ENCODE measurements at regions not wholly inside any gene's neighbourhood (a gene's known extent, or its start where the extent isn't known, plus 50 kb on each side); places are given as distances from the start of the nearest gene placed in this dataset.

DNA sequence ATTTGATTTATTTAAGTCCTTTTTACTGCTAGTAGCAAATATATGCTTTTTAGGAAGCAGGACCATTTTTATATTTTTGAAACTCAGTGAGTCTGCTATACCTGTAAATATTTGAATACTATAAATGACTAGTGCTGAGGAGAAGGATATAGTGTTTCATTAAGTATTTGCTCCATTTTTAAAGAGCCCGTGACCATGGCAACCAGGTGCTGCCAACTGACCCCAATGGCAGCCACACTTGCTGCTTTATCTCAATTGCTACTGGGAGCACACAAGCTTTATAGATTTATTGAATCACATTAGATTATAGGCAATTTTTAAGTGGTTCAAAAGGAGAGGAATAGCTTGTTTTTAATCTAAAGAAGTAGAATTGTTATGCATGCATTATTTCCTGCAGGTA is 142.0 kb downstream of the SCG2 start:
- Histone ChIP-seq H3K9ac (ENCODE audit: insufficient read depth, low read length) (no peak overlapping the region), H3K27ac (ENCODE audit: insufficient read depth, low read length) (no peak overlapping the region)

DNA sequence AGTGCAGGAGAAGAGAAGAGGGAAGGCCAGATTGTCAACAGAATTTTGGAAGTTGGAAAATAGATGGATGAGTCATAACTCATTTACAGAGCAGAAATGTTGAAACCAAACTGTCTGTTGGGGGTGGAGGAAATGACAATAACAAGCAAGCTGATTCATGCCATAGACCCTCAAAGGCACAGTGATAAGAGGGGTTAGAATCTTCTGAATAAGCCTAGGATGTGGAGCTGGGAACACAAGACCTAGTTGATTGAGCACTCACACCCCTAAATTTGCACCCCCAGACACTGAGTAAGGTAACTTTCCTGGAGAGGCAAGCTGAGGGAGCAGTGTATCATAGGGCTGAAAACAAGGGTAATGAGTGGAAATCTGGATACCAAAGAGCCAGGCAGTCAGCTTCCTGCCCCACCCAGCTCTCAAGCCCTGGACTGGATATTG is 141.4 kb downstream of the SCG2 start:
- peak; percentile 64 to 76 for DNase-seq (ENCODE audit: low read depth in 2 of 2)
- H2AFZ ChIP-seq (ENCODE audit: low read length) = peak overlapping the region; percentile 53
- no peak for TF ChIP-seq EZH2 (IDR thresholded peaks at IDR 0.05; ENCODE audit: low read length, missing control alignments)
- TF ChIP-seq, protein P1, sequence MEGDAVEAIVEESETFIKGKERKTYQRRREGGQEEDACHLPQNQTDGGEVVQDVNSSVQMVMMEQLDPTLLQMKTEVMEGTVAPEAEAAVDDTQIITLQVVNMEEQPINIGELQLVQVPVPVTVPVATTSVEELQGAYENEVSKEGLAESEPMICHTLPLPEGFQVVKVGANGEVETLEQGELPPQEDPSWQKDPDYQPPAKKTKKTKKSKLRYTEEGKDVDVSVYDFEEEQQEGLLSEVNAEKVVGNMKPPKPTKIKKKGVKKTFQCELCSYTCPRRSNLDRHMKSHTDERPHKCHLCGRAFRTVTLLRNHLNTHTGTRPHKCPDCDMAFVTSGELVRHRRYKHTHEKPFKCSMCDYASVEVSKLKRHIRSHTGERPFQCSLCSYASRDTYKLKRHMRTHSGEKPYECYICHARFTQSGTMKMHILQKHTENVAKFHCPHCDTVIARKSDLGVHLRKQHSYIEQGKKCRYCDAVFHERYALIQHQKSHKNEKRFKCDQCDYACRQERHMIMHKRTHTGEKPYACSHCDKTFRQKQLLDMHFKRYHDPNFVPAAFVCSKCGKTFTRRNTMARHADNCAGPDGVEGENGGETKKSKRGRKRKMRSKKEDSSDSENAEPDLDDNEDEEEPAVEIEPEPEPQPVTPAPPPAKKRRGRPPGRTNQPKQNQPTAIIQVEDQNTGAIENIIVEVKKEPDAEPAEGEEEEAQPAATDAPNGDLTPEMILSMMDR (conservative IDR thresholded peaks at IDR 0.05 in 1 of 2, IDR thresholded peaks at IDR 0.05 in 1 of 2; ENCODE audit: low read depth in 1 of 2, low read length in 2 of 2) = no peak
- H3K36me3 ChIP-seq (ENCODE audit: control insufficient read depth, insufficient read depth, low read length) = no peaks in the 10 kb centered on the region
- no peak overlapping the region for H3K9ac ChIP-seq (ENCODE audit: insufficient read depth, low read length)
- H3K9me3 ChIP-seq (ENCODE audit: control insufficient read depth, insufficient read depth, low read depth, low read length) = no peaks in the 10 kb centered on the region
- H3K27me3 ChIP-seq (ENCODE audit: control insufficient read depth, insufficient read depth, low read length) = no peaks in the 10 kb centered on the region
- no peaks in the 10 kb centered on the region for H4K20me1 ChIP-seq (ENCODE audit: control insufficient read depth, extremely low read depth, insufficient read depth, low read length)
- H3K79me2 ChIP-seq (ENCODE audit: control insufficient read depth, insufficient read depth, low read length) = no peaks in the 10 kb centered on the region
- H3K4me1 ChIP-seq (ENCODE audit: control insufficient read depth, extremely low read depth, insufficient read depth, low read length) = peaks cover 5% of the 10 kb centered on the region
- H3K4me2 ChIP-seq (ENCODE audit: extremely low read depth, insufficient read depth, low read length) = peak overlapping the region; percentile 71
- peak overlapping the region in 1 of 4 experiments; percentile 14 for H3K4me3 ChIP-seq (replicated peaks in 1 of 4; ENCODE audit: control extremely low read depth in 1 of 4, insufficient read depth in 1 of 4, low read depth in 3 of 4, low read length in 4 of 4)
- H3K27ac ChIP-seq (ENCODE audit: insufficient read depth, low read length) = peak overlapping the region; percentile 51

More for the DNA sequence above, 142.0 kb downstream of the SCG2 start:
- Histone ChIP-seq H3K4me3 (replicated peaks in 1 of 4; ENCODE audit: control extremely low read depth in 1 of 4, insufficient read depth in 1 of 4, low read depth in 3 of 4, low read length in 4 of 4) (no peak overlapping the region), H3K27me3 (ENCODE audit: control insufficient read depth, insufficient read depth, low read length) (no peaks in the 10 kb centered on the region), H3K9me3 (ENCODE audit: control insufficient read depth, insufficient read depth, low read depth, low read length) (no peaks in the 10 kb centered on the region), H4K20me1 (ENCODE audit: control insufficient read depth, extremely low read depth, insufficient read depth, low read length) (no peaks in the 10 kb centered on the region), H3K4me2 (ENCODE audit: extremely low read depth, insufficient read depth, low read length) (no peak overlapping the region), H3K4me1 (ENCODE audit: control insufficient read depth, extremely low read depth, insufficient read depth, low read length) (peaks cover 5% of the 10 kb centered on the region), H3K36me3 (ENCODE audit: control insufficient read depth, insufficient read depth, low read length) (no peaks in the 10 kb centered on the region), H2AFZ (ENCODE audit: low read length) (no peak overlapping the region), H3K79me2 (ENCODE audit: control insufficient read depth, insufficient read depth, low read length) (no peaks in the 10 kb centered on the region)
- no peak for DNase-seq (ENCODE audit: low read depth in 2 of 2)
- TF ChIP-seq EZH2 (IDR thresholded peaks at IDR 0.05; ENCODE audit: low read length, missing control alignments) = no peak
- TF ChIP-seq, protein P1 (conservative IDR thresholded peaks at IDR 0.05 in 1 of 2, IDR thresholded peaks at IDR 0.05 in 1 of 2; ENCODE audit: low read depth in 1 of 2, low read length in 2 of 2) = no peak

DNA sequence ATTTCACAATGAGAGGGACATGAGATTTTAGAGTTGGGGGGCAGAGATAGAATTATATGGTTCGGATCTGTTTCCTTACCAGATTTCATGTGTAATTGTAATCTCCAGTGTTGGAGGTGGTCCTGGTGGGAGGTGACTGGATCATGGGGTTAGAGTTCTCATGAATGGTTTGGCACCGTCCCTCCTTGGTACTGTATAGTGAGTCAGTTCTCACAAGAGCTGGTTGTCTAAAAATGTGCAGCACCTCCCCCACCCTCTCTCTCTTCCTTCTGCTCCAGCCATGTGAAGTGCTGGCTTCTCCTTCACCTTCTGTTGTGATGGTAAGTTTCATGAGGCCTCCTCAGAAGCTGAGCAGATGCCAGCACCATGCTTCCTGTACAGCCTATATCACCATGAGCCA is 138.1 kb downstream of the SCG2 start:
- Histone ChIP-seq H2AFZ (ENCODE audit: low read length) (no peak overlapping the region), H4K20me1 (ENCODE audit: control insufficient read depth, extremely low read depth, insufficient read depth, low read length) (no peaks in the 10 kb centered on the region), H3K4me3 (replicated peaks in 1 of 4; ENCODE audit: control extremely low read depth in 1 of 4, insufficient read depth in 1 of 4, low read depth in 3 of 4, low read length in 4 of 4) (no peak overlapping the region), H3K27me3 (ENCODE audit: control insufficient read depth, insufficient read depth, low read length) (no peaks in the 10 kb centered on the region), H3K27ac (ENCODE audit: insufficient read depth, low read length) (no peak overlapping the region), H3K4me1 (ENCODE audit: control insufficient read depth, extremely low read depth, insufficient read depth, low read length) (peaks cover 9% of the 10 kb centered on the region), H3K9ac (ENCODE audit: insufficient read depth, low read length) (no peak overlapping the region), H3K36me3 (ENCODE audit: control insufficient read depth, insufficient read depth, low read length) (no peaks in the 10 kb centered on the region), H3K4me2 (ENCODE audit: extremely low read depth, insufficient read depth, low read length) (no peak overlapping the region), H3K79me2 (ENCODE audit: control insufficient read depth, insufficient read depth, low read length) (no peaks in the 10 kb centered on the region), H3K9me3 (ENCODE audit: control insufficient read depth, insufficient read depth, low read depth, low read length) (no peaks in the 10 kb centered on the region)
- peak; percentile 49 to 73 for DNase-seq (ENCODE audit: low read depth in 2 of 2)
- TF ChIP-seq, protein P1 (conservative IDR thresholded peaks at IDR 0.05 in 1 of 2, IDR thresholded peaks at IDR 0.05 in 1 of 2; ENCODE audit: low read depth in 1 of 2, low read length in 2 of 2) = no peak
- no peak for TF ChIP-seq EZH2 (IDR thresholded peaks at IDR 0.05; ENCODE audit: low read length, missing control alignments)

All from fibroblast of lung (primary cell).